WTC11 (cell line): ENCODE measurements at regions not wholly inside any gene's neighbourhood (a gene's known extent, or its start where the extent isn't known, plus 50 kb on each side); places are given as distances from the start of the nearest gene placed in this dataset.

Source experiments
- ATAC-seq: fragments of 200-7000 bp; cut with Tn5 transposase; 2 replicates; pipeline ENCODE4 v1.10.0; 2021; ENCODE audit warnings: mild to moderate bottlenecking, moderate library complexity
- CTCF ChIA-PET: fragments of 300-600 bp; sonication (Branson Sonifier 250); formaldehyde crosslinking; loops from one replicate; lab custom pipeline; 2021; ENCODE audit warnings: antibody characterized with exemption; lab: Charles Lee
- POLR2A ChIA-PET: fragments of 350-600 bp; sonication (Branson Sonifier 250); formaldehyde crosslinking; loops from one replicate; lab custom pipeline; 2021; ENCODE audit warnings: antibody characterized with exemption; lab: Charles Lee
- DNase-seq: peaks from one replicate; pipeline ENCODE4 v3.0.0; 2021; ENCODE audit warnings: low spot score
- H3K27ac Mint-ChIP-seq: 2 replicates; pipeline ENCODE4 v1.8.0; 2021; ENCODE audit warnings: mixed read lengths
- H3K27me3 Mint-ChIP-seq: 2 replicates; pipeline ENCODE4 v1.8.0; 2021; ENCODE audit warnings: low read depth, mild to moderate bottlenecking, moderate library complexity, mixed read lengths
- H3K36me3 Mint-ChIP-seq: 2 replicates; pipeline ENCODE4 v1.8.0; 2021; ENCODE audit warnings: mixed read lengths
- H3K4me1 Mint-ChIP-seq: 2 replicates; pipeline ENCODE4 v1.8.0; 2022; ENCODE audit warnings: mixed read lengths
- H3K4me3 Mint-ChIP-seq: 2 replicates; pipeline ENCODE4 v1.8.0; 2021; ENCODE audit warnings: mild to moderate bottlenecking, moderate library complexity, mixed read lengths
- H3K9me3 Mint-ChIP-seq: 2 replicates; pipeline ENCODE4 v1.8.0; 2021; ENCODE audit warnings: mixed read lengths
- EMX1 ChIP-seq: fragments of 250-450 bp; sonication (Bioruptor Pico); IDR thresholded peaks from 2 replicates; pipeline ENCODE4 v1.8.0; 2021; ENCODE audit warnings: mild to moderate bottlenecking
- GABPB1 ChIP-seq: sonication (generic); formaldehyde crosslinking; IDR thresholded peaks from 2 replicates; pipeline ENCODE4 v1.8.1; 2023; ENCODE audit warnings: mild to moderate bottlenecking, missing genetic modification reagents
- JUN ChIP-seq: sonication (generic); formaldehyde crosslinking; IDR thresholded peaks from 2 replicates; pipeline ENCODE4 v1.8.0; 2023; ENCODE audit warnings: mild to moderate bottlenecking, missing genetic modification reagents
- MXD4 ChIP-seq: fragments of 250-450 bp; sonication (Bioruptor Pico); IDR thresholded peaks from 2 replicates; pipeline ENCODE4 v1.8.0; 2021; ENCODE audit warnings: mild to moderate bottlenecking, moderate library complexity, borderline replicate concordance
- MYBL2 ChIP-seq: sonication (generic); formaldehyde crosslinking; IDR thresholded peaks from 2 replicates; pipeline ENCODE4 v1.8.1; 2023; ENCODE audit warnings: mild to moderate bottlenecking, moderate library complexity, missing genetic modification reagents
- NFYB ChIP-seq: sonication (generic); formaldehyde crosslinking; conservative IDR thresholded peaks from 2 replicates; pipeline ENCODE4 v1.8.0; 2022; ENCODE audit warnings: low read depth, missing genetic modification reagents
- NR1H2 ChIP-seq: sonication (generic); formaldehyde crosslinking; IDR thresholded peaks from 2 replicates; pipeline ENCODE4 v1.9.0; 2021; ENCODE audit warnings: mild to moderate bottlenecking, moderate library complexity, missing genetic modification reagents
- NR2C2 ChIP-seq: sonication (generic); formaldehyde crosslinking; IDR thresholded peaks from 2 replicates; pipeline ENCODE4 v1.8.0; 2022; ENCODE audit warnings: mild to moderate bottlenecking, missing genetic modification reagents
- SOX15 ChIP-seq: fragments of 250-450 bp; sonication (Bioruptor Pico); IDR thresholded peaks from 2 replicates; pipeline ENCODE4 v1.9.0; 2021; ENCODE audit warnings: mild to moderate bottlenecking
- SP1 ChIP-seq: sonication (generic); formaldehyde crosslinking; conservative IDR thresholded peaks from 2 replicates; pipeline ENCODE4 v1.8.1; 2022; ENCODE audit warnings: missing genetic modification reagents
- TP53 ChIP-seq: sonication (generic); formaldehyde crosslinking; IDR thresholded peaks from 2 replicates; pipeline ENCODE4 v1.8.1; 2023; ENCODE audit warnings: mild to moderate bottlenecking, missing genetic modification reagents
- ZNF416 ChIP-seq: fragments of 250-450 bp; sonication (Bioruptor Pico); IDR thresholded peaks from 2 replicates; pipeline ENCODE4 v1.9.0; 2021; ENCODE audit warnings: mild to moderate bottlenecking, inconsistent platforms
- ZNF671 ChIP-seq: fragments of 250-450 bp; sonication (Bioruptor Pico); IDR thresholded peaks from 2 replicates; pipeline ENCODE4 v1.8.0; 2021; ENCODE audit warnings: mild to moderate bottlenecking
- TF ChIP-seq, protein P1 (sequence below): fragments of 250-450 bp; sonication (Bioruptor Pico); IDR thresholded peaks from 2 replicates; pipeline ENCODE4 v2.1.2; 2022; ENCODE audit warnings: mild to moderate bottlenecking, moderate library complexity
- TF ChIP-seq, protein P2 (sequence below): sonication (generic); formaldehyde crosslinking; IDR thresholded peaks from 2 replicates; pipeline ENCODE4 v1.8.1; 2023; ENCODE audit warnings: mild to moderate bottlenecking, moderate library complexity, missing genetic modification reagents
- TF ChIP-seq, protein P3 (sequence below): sonication (generic); formaldehyde crosslinking; IDR thresholded peaks from 2 replicates; pipeline ENCODE4 v1.8.0; 2023; ENCODE audit warnings: missing genetic modification reagents, mild to moderate bottlenecking, borderline replicate concordance
- TF ChIP-seq, protein P4 (sequence below): sonication (generic); formaldehyde crosslinking; IDR thresholded peaks from 2 replicates; pipeline ENCODE4 v1.8.1; 2022; ENCODE audit warnings: low read depth, mild to moderate bottlenecking, moderate library complexity, missing genetic modification reagents, borderline replicate concordance
- TF ChIP-seq, protein P5 (sequence below): sonication (generic); formaldehyde crosslinking; IDR thresholded peaks from 2 replicates; pipeline ENCODE4 v1.8.0; 2022; ENCODE audit warnings: mild to moderate bottlenecking, missing genetic modification reagents
- TF ChIP-seq, protein P6 (sequence below): sonication (generic); formaldehyde crosslinking; IDR thresholded peaks from 2 replicates; pipeline ENCODE4 v1.8.0; 2023; ENCODE audit warnings: mild to moderate bottlenecking, missing genetic modification reagents

DNA sequence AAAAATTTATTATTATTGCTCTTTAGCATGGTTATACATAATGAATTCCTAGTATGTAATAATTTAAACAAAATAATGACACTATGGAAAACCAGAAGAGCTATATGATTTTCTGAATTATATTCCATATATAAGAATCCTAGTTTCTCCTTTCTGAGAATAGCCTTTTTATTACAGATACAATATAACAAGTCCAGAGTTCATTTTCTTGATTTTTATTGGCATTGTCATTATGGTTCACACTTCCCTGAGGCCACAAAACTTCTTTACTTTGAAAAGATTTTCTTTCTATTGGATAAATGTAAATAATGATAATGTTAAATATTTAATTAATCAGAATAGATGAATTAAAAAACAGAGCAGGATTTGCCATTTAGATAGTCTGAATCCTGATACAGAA lies 362.3 kb upstream of the BCHE start:
- POLR2A ChIA-PET = no interaction called here
- no peak overlapping the region for H3K4me3 Mint-ChIP-seq
- CTCF ChIA-PET = no interaction called here

DNA sequence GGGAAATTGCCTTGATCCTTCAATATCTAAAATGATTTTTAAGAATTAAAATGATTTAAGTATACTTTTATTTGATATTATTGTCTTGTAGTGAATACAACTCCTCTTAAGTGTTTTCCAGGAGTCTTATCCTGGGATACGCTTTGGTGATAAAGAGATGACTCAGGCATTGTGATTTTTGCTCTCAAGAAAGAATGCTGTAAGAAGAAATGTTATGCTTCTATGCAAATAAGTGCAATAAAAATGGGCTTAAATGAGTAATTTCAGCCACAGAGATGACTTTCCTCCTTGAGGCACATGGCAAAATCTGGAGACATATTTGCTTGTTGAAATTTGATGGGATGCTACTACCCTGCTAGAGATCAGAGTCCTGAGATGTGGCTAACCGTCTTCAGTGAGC lies 358.6 kb upstream of the BCHE start:
- peaks cover 8% of the 10 kb centered on the region for H3K9me3 Mint-ChIP-seq
- TF ChIP-seq, protein P1, sequence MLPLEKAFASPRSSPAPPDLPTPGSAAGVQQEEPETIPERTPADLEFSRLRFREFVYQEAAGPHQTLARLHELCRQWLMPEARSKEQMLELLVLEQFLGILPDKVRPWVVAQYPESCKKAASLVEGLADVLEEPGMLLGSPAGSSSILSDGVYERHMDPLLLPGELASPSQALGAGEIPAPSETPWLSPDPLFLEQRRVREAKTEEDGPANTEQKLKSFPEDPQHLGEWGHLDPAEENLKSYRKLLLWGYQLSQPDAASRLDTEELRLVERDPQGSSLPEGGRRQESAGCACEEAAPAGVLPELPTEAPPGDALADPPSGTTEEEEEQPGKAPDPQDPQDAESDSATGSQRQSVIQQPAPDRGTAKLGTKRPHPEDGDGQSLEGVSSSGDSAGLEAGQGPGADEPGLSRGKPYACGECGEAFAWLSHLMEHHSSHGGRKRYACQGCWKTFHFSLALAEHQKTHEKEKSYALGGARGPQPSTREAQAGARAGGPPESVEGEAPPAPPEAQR (CRISPR knock-in tag) = no peak
- no peak for TF ChIP-seq EMX1 (CRISPR knock-in tag)
- TF ChIP-seq MYBL2 (CRISPR knock-in tag) = no peak
- TF ChIP-seq, protein P2, sequence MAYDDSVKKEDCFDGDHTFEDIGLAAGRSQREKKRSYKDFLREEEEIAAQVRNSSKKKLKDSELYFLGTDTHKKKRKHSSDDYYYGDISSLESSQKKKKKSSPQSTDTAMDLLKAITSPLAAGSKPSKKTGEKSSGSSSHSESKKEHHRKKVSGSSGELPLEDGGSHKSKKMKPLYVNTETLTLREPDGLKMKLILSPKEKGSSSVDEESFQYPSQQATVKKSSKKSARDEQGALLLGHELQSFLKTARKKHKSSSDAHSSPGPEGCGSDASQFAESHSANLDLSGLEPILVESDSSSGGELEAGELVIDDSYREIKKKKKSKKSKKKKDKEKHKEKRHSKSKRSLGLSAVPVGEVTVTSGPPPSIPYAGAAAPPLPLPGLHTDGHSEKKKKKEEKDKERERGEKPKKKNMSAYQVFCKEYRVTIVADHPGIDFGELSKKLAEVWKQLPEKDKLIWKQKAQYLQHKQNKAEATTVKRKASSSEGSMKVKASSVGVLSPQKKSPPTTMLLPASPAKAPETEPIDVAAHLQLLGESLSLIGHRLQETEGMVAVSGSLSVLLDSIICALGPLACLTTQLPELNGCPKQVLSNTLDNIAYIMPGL (CRISPR knock-in tag) = no peak
- no peak for TF ChIP-seq TP53 (CRISPR knock-in tag)
- TF ChIP-seq, protein P3, sequence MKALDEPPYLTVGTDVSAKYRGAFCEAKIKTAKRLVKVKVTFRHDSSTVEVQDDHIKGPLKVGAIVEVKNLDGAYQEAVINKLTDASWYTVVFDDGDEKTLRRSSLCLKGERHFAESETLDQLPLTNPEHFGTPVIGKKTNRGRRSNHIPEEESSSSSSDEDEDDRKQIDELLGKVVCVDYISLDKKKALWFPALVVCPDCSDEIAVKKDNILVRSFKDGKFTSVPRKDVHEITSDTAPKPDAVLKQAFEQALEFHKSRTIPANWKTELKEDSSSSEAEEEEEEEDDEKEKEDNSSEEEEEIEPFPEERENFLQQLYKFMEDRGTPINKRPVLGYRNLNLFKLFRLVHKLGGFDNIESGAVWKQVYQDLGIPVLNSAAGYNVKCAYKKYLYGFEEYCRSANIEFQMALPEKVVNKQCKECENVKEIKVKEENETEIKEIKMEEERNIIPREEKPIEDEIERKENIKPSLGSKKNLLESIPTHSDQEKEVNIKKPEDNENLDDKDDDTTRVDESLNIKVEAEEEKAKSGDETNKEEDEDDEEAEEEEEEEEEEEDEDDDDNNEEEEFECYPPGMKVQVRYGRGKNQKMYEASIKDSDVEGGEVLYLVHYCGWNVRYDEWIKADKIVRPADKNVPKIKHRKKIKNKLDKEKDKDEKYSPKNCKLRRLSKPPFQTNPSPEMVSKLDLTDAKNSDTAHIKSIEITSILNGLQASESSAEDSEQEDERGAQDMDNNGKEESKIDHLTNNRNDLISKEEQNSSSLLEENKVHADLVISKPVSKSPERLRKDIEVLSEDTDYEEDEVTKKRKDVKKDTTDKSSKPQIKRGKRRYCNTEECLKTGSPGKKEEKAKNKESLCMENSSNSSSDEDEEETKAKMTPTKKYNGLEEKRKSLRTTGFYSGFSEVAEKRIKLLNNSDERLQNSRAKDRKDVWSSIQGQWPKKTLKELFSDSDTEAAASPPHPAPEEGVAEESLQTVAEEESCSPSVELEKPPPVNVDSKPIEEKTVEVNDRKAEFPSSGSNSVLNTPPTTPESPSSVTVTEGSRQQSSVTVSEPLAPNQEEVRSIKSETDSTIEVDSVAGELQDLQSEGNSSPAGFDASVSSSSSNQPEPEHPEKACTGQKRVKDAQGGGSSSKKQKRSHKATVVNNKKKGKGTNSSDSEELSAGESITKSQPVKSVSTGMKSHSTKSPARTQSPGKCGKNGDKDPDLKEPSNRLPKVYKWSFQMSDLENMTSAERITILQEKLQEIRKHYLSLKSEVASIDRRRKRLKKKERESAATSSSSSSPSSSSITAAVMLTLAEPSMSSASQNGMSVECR (CRISPR knock-in tag) = no peak
- no peak for TF ChIP-seq NR2C2
- no peak for TF ChIP-seq NR1H2 (CRISPR knock-in tag)
- no peak for TF ChIP-seq ZNF416 (CRISPR knock-in tag)
- TF ChIP-seq, protein P4, sequence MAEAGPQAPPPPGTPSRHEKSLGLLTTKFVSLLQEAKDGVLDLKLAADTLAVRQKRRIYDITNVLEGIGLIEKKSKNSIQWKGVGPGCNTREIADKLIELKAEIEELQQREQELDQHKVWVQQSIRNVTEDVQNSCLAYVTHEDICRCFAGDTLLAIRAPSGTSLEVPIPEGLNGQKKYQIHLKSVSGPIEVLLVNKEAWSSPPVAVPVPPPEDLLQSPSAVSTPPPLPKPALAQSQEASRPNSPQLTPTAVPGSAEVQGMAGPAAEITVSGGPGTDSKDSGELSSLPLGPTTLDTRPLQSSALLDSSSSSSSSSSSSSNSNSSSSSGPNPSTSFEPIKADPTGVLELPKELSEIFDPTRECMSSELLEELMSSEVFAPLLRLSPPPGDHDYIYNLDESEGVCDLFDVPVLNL (CRISPR knock-in tag) = no peak
- no peak for TF ChIP-seq SOX15
- TF ChIP-seq MXD4 (CRISPR knock-in tag) = no peak
- TF ChIP-seq, all 79 proteins: peak for 0
- no peaks in the 10 kb centered on the region for H3K36me3 Mint-ChIP-seq
- DNase-seq (no peak), ATAC-seq (no peak)
- no peaks in the 10 kb centered on the region for H3K27me3 Mint-ChIP-seq
- POLR2A ChIA-PET = no interaction called here
- H3K4me3 Mint-ChIP-seq = no peak overlapping the region
- no peak overlapping the region for H3K27ac Mint-ChIP-seq
- H3K4me1 Mint-ChIP-seq = no peaks in the 10 kb centered on the region
- CTCF ChIA-PET = no interaction called here

More for the DNA sequence above, 362.3 kb upstream of the BCHE start:
- ATAC-seq (no peak), DNase-seq (no peak)
- Mint-ChIP-seq H3K9me3 (peaks cover 8% of the 10 kb centered on the region), H3K36me3 (no peaks in the 10 kb centered on the region), H3K27ac (no peak overlapping the region), H3K4me1 (peaks cover 2% of the 10 kb centered on the region; the same call in 1 of the 2 replicates), H3K27me3 (no peaks in the 10 kb centered on the region)
- TF ChIP-seq, protein P5, sequence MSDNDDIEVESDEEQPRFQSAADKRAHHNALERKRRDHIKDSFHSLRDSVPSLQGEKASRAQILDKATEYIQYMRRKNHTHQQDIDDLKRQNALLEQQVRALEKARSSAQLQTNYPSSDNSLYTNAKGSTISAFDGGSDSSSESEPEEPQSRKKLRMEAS (CRISPR knock-in tag) = no peak
- TF ChIP-seq SP1 (CRISPR knock-in tag) = no peak
- TF ChIP-seq, protein P6, sequence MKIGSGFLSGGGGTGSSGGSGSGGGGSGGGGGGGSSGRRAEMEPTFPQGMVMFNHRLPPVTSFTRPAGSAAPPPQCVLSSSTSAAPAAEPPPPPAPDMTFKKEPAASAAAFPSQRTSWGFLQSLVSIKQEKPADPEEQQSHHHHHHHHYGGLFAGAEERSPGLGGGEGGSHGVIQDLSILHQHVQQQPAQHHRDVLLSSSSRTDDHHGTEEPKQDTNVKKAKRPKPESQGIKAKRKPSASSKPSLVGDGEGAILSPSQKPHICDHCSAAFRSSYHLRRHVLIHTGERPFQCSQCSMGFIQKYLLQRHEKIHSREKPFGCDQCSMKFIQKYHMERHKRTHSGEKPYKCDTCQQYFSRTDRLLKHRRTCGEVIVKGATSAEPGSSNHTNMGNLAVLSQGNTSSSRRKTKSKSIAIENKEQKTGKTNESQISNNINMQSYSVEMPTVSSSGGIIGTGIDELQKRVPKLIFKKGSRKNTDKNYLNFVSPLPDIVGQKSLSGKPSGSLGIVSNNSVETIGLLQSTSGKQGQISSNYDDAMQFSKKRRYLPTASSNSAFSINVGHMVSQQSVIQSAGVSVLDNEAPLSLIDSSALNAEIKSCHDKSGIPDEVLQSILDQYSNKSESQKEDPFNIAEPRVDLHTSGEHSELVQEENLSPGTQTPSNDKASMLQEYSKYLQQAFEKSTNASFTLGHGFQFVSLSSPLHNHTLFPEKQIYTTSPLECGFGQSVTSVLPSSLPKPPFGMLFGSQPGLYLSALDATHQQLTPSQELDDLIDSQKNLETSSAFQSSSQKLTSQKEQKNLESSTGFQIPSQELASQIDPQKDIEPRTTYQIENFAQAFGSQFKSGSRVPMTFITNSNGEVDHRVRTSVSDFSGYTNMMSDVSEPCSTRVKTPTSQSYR (CRISPR knock-in tag) = no peak
- no peak for TF ChIP-seq NFYB (CRISPR knock-in tag)
- no peak for TF ChIP-seq JUN (CRISPR knock-in tag)
- no peak for TF ChIP-seq TP53 (CRISPR knock-in tag)
- TF ChIP-seq ZNF671 = no peak
- no peak for TF ChIP-seq GABPB1
- TF ChIP-seq, all 79 proteins: peak for 0
